ENCODE measurements at regions not wholly inside any gene's neighbourhood (a gene's known extent, or its start where the extent isn't known, plus 50 kb on each side); places are given as distances from the start of the nearest gene placed in this dataset.

DNA sequence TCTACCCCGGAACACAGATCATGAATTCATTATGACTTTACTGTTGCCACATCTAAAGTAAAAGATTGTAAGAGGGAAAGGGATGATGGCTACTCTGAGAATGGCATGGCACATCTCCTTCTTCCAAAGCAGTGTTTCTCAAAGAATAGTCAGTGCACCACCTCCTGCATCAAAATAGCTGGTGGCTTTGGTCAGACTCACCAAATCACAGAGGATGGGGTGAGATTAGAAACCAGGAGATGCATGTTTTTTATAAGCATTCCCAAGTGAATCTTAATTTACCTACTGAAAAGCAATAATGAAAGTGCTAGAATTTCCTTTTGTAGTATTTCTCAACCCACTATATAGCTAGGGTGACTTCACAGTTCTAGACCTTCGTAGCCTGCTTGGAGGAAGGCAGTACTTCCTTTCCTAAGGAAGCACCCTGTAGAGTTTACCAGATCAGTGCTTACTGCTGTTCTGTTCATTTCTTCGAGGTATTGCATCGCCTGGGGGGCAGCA, 340.8 kb upstream of the KLF3 start:
- TF ChIP-seq, protein P1, sequence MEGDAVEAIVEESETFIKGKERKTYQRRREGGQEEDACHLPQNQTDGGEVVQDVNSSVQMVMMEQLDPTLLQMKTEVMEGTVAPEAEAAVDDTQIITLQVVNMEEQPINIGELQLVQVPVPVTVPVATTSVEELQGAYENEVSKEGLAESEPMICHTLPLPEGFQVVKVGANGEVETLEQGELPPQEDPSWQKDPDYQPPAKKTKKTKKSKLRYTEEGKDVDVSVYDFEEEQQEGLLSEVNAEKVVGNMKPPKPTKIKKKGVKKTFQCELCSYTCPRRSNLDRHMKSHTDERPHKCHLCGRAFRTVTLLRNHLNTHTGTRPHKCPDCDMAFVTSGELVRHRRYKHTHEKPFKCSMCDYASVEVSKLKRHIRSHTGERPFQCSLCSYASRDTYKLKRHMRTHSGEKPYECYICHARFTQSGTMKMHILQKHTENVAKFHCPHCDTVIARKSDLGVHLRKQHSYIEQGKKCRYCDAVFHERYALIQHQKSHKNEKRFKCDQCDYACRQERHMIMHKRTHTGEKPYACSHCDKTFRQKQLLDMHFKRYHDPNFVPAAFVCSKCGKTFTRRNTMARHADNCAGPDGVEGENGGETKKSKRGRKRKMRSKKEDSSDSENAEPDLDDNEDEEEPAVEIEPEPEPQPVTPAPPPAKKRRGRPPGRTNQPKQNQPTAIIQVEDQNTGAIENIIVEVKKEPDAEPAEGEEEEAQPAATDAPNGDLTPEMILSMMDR (IDR thresholded peaks at IDR 0.05), result no peak
- TF ChIP-seq POLR2AphosphoS5 (IDR thresholded peaks at IDR 0.05) (no peak), POLR2A (IDR thresholded peaks at IDR 0.05) (no peak)

All from breast epithelium (tissue), 3 donors.